ENCODE measurements at regions not wholly inside any gene's neighbourhood (a gene's known extent, or its start where the extent isn't known, plus 50 kb on each side); places are given as distances from the start of the nearest gene placed in this dataset.

DNA sequence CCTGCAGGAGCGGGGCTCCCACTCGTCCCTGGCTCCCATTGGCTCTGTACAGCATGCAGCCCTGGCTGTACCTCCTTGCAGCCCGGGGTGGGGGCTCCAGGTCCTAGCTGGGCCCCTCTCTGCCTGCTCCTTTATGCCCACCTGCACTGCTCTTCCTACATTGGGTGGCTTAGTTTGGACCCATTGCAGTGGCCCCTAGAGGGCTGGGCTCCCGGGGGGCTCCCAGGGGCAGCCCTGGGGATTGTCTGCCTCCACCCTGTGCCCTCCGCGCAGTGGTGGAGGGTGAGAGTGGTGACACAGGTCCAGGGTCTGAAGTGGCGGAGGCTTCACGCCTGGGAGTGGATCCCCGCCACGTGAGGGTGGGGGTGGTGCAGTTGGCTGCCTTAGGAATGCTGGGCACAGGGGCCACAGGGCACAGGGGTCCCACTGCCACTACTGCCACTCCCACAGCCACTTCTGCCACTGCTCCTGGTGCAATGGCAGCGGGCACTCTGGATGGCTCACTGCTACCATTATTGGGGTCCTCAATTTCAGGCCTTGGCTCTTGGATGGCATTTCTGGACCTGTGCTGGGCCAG is 177.1 kb downstream of the ARL4A start:
- Histone ChIP-seq H3K79me2 (ENCODE audit: insufficient read depth, low read depth, low read length) (no peaks in the 10 kb centered on the region), H3K4me2 (ENCODE audit: low read length) (no peak overlapping the region), H3K9me3 (ENCODE audit: low read length) (no peaks in the 10 kb centered on the region), H2AFZ (ENCODE audit: low read length) (no peak overlapping the region), H4K20me1 (ENCODE audit: insufficient read depth, low read length) (no peaks in the 10 kb centered on the region), H3K9me2 (ENCODE audit: insufficient read depth, low read length) (no peaks in the 10 kb centered on the region), H3K4me3 (ENCODE audit: low read depth, low read length, poor library complexity, severe bottlenecking) (no peak overlapping the region), H3K27ac (ENCODE audit: low read depth, low read length, poor library complexity, severe bottlenecking) (no peak overlapping the region), H3K4me1 (ENCODE audit: insufficient read depth, low read length, poor library complexity, severe bottlenecking) (no peaks in the 10 kb centered on the region), H3K36me3 (ENCODE audit: insufficient read depth, low read length) (no peaks in the 10 kb centered on the region)
- POLR2A ChIA-PET, result no interaction called here
- TF ChIP-seq EZH2phosphoT487 (IDR thresholded peaks at IDR 0.05; ENCODE audit: borderline replicate concordance, low read depth, low read length), result no peak
- no peak for TF ChIP-seq CTCF (conservative IDR thresholded peaks at IDR 0.05; ENCODE audit: low read length)
- CTCF ChIA-PET (ENCODE audit: unreplicated experiment), result no interaction called here
- DNase-seq (ENCODE audit: low spot score), result no peak
- intact Hi-C loops (cut with micrococcal nuclease; ENCODE audit: unreplicated experiment), result no loop called here
- BruUV-seq (replicated peaks), result no TSS peak

DNA sequence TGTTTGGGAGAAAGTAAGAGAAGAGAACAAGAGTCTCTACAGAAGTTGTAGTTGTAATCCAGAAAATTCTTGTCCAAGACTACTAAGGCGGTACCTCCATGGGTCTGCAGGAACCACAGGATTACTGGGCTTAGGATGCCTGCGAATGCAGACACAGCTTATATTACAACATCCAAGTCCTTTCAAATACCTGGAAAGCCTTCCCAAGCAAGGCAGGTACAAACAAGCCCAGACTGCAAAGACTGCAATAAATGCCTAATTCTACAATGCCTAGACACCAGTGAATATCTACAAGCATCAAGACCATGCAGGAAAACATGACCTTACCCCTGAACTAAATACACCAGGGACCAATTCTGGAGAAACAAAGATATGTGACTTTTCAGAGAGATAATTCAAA is 178.2 kb downstream of the ARL4A start:
- no peak overlapping the region for H3K4me3 ChIP-seq (ENCODE audit: low read depth, low read length, poor library complexity, severe bottlenecking)
- H2AFZ ChIP-seq (ENCODE audit: low read length), result no peak overlapping the region
- no peak overlapping the region for H3K4me2 ChIP-seq (ENCODE audit: low read length)
- CTCF ChIA-PET (ENCODE audit: unreplicated experiment), result no interaction called here
- no TSS peak for BruUV-seq (replicated peaks)
- H3K79me2 ChIP-seq (ENCODE audit: insufficient read depth, low read depth, low read length), result no peaks in the 10 kb centered on the region
- DNase-seq (ENCODE audit: low spot score), result no peak
- TF ChIP-seq EZH2phosphoT487 (IDR thresholded peaks at IDR 0.05; ENCODE audit: borderline replicate concordance, low read depth, low read length), result no peak
- TF ChIP-seq CTCF (conservative IDR thresholded peaks at IDR 0.05; ENCODE audit: low read length), result no peak
- H3K9me2 ChIP-seq (ENCODE audit: insufficient read depth, low read length), result no peaks in the 10 kb centered on the region
- no peaks in the 10 kb centered on the region for H3K4me1 ChIP-seq (ENCODE audit: insufficient read depth, low read length, poor library complexity, severe bottlenecking)
- no peak overlapping the region for H3K27ac ChIP-seq (ENCODE audit: low read depth, low read length, poor library complexity, severe bottlenecking)
- no peaks in the 10 kb centered on the region for H3K9me3 ChIP-seq (ENCODE audit: low read length)
- intact Hi-C loops (cut with micrococcal nuclease; ENCODE audit: unreplicated experiment), result no loop called here
- H4K20me1 ChIP-seq (ENCODE audit: insufficient read depth, low read length), result no peaks in the 10 kb centered on the region
- POLR2A ChIA-PET, result no interaction called here
- H3K36me3 ChIP-seq (ENCODE audit: insufficient read depth, low read length), result no peaks in the 10 kb centered on the region

DNA sequence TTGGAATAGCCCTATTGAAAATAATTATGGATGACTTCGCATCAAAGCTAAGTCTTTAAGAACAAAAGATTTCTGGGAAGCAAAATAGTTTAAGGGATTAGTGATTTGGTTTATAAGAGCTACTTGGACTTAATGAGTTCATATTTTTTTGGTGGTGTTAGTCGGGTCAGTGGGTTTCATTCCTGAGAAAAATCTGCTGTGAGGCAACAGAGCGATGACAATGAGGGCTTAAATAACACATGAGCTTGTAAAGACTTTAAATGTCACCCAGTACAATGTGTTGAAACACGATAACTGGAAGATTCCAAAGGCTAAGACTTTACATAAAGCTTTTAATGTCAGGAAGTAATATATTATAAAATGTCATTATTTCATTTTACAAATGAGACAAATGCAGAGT is 178.8 kb downstream of the ARL4A start:
- TF ChIP-seq CTCF (conservative IDR thresholded peaks at IDR 0.05; ENCODE audit: low read length), result no peak
- TF ChIP-seq EZH2phosphoT487 (IDR thresholded peaks at IDR 0.05; ENCODE audit: borderline replicate concordance, low read depth, low read length), result no peak
- Histone ChIP-seq H3K9me3 (ENCODE audit: low read length) (no peaks in the 10 kb centered on the region), H3K36me3 (ENCODE audit: insufficient read depth, low read length) (no peaks in the 10 kb centered on the region), H3K4me3 (ENCODE audit: low read depth, low read length, poor library complexity, severe bottlenecking) (no peak overlapping the region), H3K9me2 (ENCODE audit: insufficient read depth, low read length) (no peaks in the 10 kb centered on the region), H2AFZ (ENCODE audit: low read length) (no peak overlapping the region), H3K4me1 (ENCODE audit: insufficient read depth, low read length, poor library complexity, severe bottlenecking) (no peaks in the 10 kb centered on the region), H4K20me1 (ENCODE audit: insufficient read depth, low read length) (no peaks in the 10 kb centered on the region), H3K27ac (ENCODE audit: low read depth, low read length, poor library complexity, severe bottlenecking) (no peak overlapping the region), H3K4me2 (ENCODE audit: low read length) (no peak overlapping the region), H3K79me2 (ENCODE audit: insufficient read depth, low read depth, low read length) (no peaks in the 10 kb centered on the region)
- intact Hi-C loops (cut with micrococcal nuclease; ENCODE audit: unreplicated experiment), result no loop called here
- DNase-seq (ENCODE audit: low spot score), result no peak
- ChIA-PET POLR2A (no interaction called here), CTCF (ENCODE audit: unreplicated experiment) (no interaction called here)
- no TSS peak for BruUV-seq (replicated peaks)

Measured in OCI-LY7 (cell line).